Endothelial cell of umbilical vein (primary cell): ENCODE measurements at regions not wholly inside any gene's neighbourhood (a gene's known extent, or its start where the extent isn't known, plus 50 kb on each side); places are given as distances from the start of the nearest gene placed in this dataset.

ENCODE experiments used
- BruUV-seq: library from RNA; stranded (reverse); fragments of 400-500 nt; replicated peaks from 2 replicates; lab custom pipeline; 2021; lab: Mats Ljungman, UMichigan
- CTCF ChIA-PET: fragments of 300-600, 350-600 bp; sonication (Branson Sonifier 250); formaldehyde crosslinking; loops from one replicate; lab custom pipeline; 2021; ENCODE audit warnings: antibody characterized with exemption, inconsistent platforms; lab: Charles Lee
- POLR2A ChIA-PET: fragments of 300-600, 350-600 bp; sonication (Branson Sonifier 250); formaldehyde crosslinking; loops from one replicate; lab custom pipeline; 2021; ENCODE audit warnings: antibody characterized with exemption, inconsistent platforms; lab: Charles Lee
- DNase-seq: peaks from one replicate; pipeline ENCODE4 v3.0.0-alpha.2; 2011; ENCODE audit warnings: low read depth, low spot score
- FAIRE-seq: peaks from 2 replicates; lab custom pipeline; 2011; peaks lifted over from hg19 to GRCh38; lab: Jason Lieb, UNC
- H2AFZ ChIP-seq: 2 replicates; pipeline ENCODE4 v1.6.0; 2012; ENCODE audit warnings: low read depth, low read length, control low read depth, inconsistent platforms
- H3K27ac ChIP-seq: 2 replicates; pipeline ENCODE4 v1.5.1; 2011; ENCODE audit warnings: low read depth, mild to moderate bottlenecking, control low read depth, low read length, moderate library complexity; ENCODE audit not compliant: insufficient read depth
- H3K27me3 ChIP-seq, 2 experiments: 2 replicates each; pipeline versions ENCODE4 v1.6.0 to v1.6.1; 2011; ENCODE audit warnings: low read length in 2 of 2, mixed read lengths in 1 of 2; ENCODE audit not compliant: control insufficient read depth in 2 of 2, insufficient read depth in 2 of 2
- H3K36me3 ChIP-seq, 2 experiments: 2 replicates in 1 of 2; 3 replicates in 1 of 2; pipeline ENCODE4 v1.5.1; 2011; ENCODE audit warnings: low read length in 2 of 2, mild to moderate bottlenecking in 1 of 2, moderate library complexity in 1 of 2; ENCODE audit not compliant: control insufficient read depth in 2 of 2, insufficient read depth in 2 of 2; ENCODE audit errors: extremely low read depth in 1 of 2
- H3K4me1 ChIP-seq: 3 replicates; pipeline ENCODE4 v1.5.1; 2011; ENCODE audit warnings: mild to moderate bottlenecking, low read length; ENCODE audit not compliant: control insufficient read depth, insufficient read depth; ENCODE audit errors: extremely low read depth
- H3K4me2 ChIP-seq: 2 replicates; pipeline ENCODE4 v1.6.1; 2011; ENCODE audit warnings: low read length, control low read depth, mixed read lengths; ENCODE audit not compliant: insufficient read depth
- H3K4me3 ChIP-seq, 3 experiments: fragments of 200-600 bp in 1 of 3; sonication (generic), shearing (Covaris generic) in 1 of 3; replicated peaks in 1 of 3; 2 replicates each; pipeline ENCODE4 v1.5.1; 2011 to 2016; ENCODE audit warnings: control low read depth in 3 of 3, low read length in 3 of 3, mild to moderate bottlenecking in 2 of 3, inconsistent platforms in 1 of 3, low read depth in 1 of 3, moderate library complexity in 1 of 3; ENCODE audit not compliant: insufficient read depth in 1 of 3
- H3K79me2 ChIP-seq: 2 replicates; pipeline ENCODE4 v1.6.0; 2012; ENCODE audit warnings: low read length, inconsistent platforms; ENCODE audit not compliant: control insufficient read depth, insufficient read depth
- H3K9ac ChIP-seq: replicated peaks from 2 replicates; pipeline ENCODE3; 2011; ENCODE audit warnings: low read length, control low read depth; ENCODE audit not compliant: insufficient read depth; ENCODE audit errors: extremely low read depth
- H3K9me1 ChIP-seq: replicated peaks from 3 replicates; pipeline ENCODE4 v1.6.0; 2011; ENCODE audit warnings: mild to moderate bottlenecking, low read length; ENCODE audit not compliant: control insufficient read depth, insufficient read depth; ENCODE audit errors: extremely low read depth
- H3K9me3 ChIP-seq: replicated peaks from 2 replicates; pipeline ENCODE4 v1.5.1; 2012; ENCODE audit warnings: low read length, inconsistent platforms; ENCODE audit not compliant: control insufficient read depth, insufficient read depth
- H4K20me1 ChIP-seq: replicated peaks from 2 replicates; pipeline ENCODE3; 2011; ENCODE audit warnings: mild to moderate bottlenecking, low read length; ENCODE audit not compliant: control insufficient read depth, insufficient read depth; ENCODE audit errors: extremely low read depth
- EZH2 ChIP-seq: IDR thresholded peaks from 2 replicates; pipeline ENCODE4 v1.6.1; 2012; ENCODE audit warnings: borderline replicate concordance, low read depth, mild to moderate bottlenecking, moderate library complexity, low read length, inconsistent platforms; ENCODE audit not compliant: severe bottlenecking
- FOS ChIP-seq: IDR thresholded peaks from 2 replicates; pipeline ENCODE4 v1.6.1; 2011; ENCODE audit warnings: mild to moderate bottlenecking, low read length, moderate library complexity, borderline replicate concordance; ENCODE audit not compliant: insufficient read depth
- GATA2 ChIP-seq: IDR thresholded peaks from 2 replicates; pipeline ENCODE4 v1.7.0; 2011; ENCODE audit warnings: low read depth, mild to moderate bottlenecking, moderate library complexity, mixed read lengths, low read length; ENCODE audit not compliant: insufficient read length, insufficient read depth
- JUN ChIP-seq: IDR thresholded peaks from 2 replicates; pipeline ENCODE4 v1.6.1; 2011; ENCODE audit warnings: borderline replicate concordance, low read depth; ENCODE audit not compliant: insufficient read length, insufficient read depth
- MYC ChIP-seq: IDR thresholded peaks from one replicate; pipeline ENCODE4 v1.6.1; 2011; ENCODE audit warnings: mild to moderate bottlenecking, low read depth, low read length
- POLR2A ChIP-seq: IDR thresholded peaks from 2 replicates; pipeline ENCODE4 v1.6.1; 2012; ENCODE audit warnings: low read depth, mild to moderate bottlenecking, control low read depth, low read length
- POLR2AphosphoS5 ChIP-seq: IDR thresholded peaks from 2 replicates; pipeline ENCODE4 v1.6.1; 2012; ENCODE audit warnings: low read depth, mild to moderate bottlenecking, control low read depth, low read length, moderate library complexity; ENCODE audit not compliant: insufficient read depth
- dilution Hi-C: fragments of 300-500 bp; cut with MboI; formaldehyde crosslinking; loops from one replicate; pipeline ENCODE4 v1.15.0; 2019; ENCODE audit warnings: low sequenced_read_pairs; ENCODE audit not compliant: extremely low pct_ligation_motif_present
- intact Hi-C: fragments of 100-400 bp; cut with micrococcal nuclease; formaldehyde crosslinking; loops from one replicate; pipeline ENCODE4 v1.10.0; 2022
- TF ChIP-seq, protein P1 (sequence below): IDR thresholded peaks from 2 replicates; pipeline ENCODE4 v1.6.1; 2011; ENCODE audit not compliant: insufficient read depth, insufficient read length
- TF ChIP-seq, protein P2 (sequence below), 2 donors: IDR thresholded peaks; 1 replicate in 1 of 2; 2 replicates in 1 of 2; pipeline ENCODE4 v1.5.1; 2011; ENCODE audit warnings: low read length in 2 of 2, mild to moderate bottlenecking in 2 of 2, moderate library complexity in 2 of 2, control low read depth in 1 of 2, inconsistent platforms in 1 of 2, low read depth in 1 of 2; ENCODE audit not compliant: insufficient read depth in 1 of 2; ENCODE audit errors: extremely low read depth in 1 of 2

DNA sequence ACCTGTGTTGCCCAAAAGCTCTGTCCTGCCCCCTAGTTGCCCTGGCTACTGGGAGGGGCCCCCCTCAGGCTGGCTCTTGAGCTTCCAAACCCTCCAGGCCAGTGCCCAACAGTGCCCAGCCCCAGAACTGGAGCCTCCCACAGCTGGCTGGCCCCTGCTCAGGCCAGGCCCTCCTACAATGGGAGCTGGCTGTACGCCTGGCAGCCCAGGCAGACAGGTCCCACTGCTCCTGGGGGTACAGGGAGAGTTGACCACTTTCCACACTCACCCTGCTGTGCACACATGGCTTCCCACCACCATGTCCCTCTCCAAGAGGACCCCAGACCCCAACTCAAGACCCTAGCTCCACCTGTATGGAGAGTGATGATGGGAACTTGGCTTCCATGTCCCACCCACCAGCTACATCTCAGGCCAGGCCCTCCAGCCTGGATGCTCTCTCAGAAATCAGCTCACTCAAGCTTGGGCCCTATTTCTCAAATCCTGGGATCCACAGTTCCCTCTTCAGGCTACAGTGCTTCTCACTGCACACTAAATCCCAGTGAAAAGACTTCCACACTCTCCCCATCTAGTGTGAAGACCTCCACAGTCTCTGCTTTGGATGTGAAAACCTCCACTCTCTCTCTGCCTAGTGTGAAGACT is 92.6 kb downstream of the OAT start:
- no TSS peak for BruUV-seq
- no peaks in the 10 kb centered on the region for H3K27me3 ChIP-seq
- TF ChIP-seq FOS, result no peak
- no peak for TF ChIP-seq EZH2
- TF ChIP-seq GATA2, result no peak
- TF ChIP-seq, protein P1, sequence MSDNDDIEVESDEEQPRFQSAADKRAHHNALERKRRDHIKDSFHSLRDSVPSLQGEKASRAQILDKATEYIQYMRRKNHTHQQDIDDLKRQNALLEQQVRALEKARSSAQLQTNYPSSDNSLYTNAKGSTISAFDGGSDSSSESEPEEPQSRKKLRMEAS, result no peak
- no peak for TF ChIP-seq POLR2A
- no peak for TF ChIP-seq JUN
- H3K79me2 ChIP-seq, result no peaks in the 10 kb centered on the region
- POLR2A ChIA-PET, result no interaction called here
- no peak overlapping the region for H2AFZ ChIP-seq
- intact Hi-C loops (no loop called here), dilution Hi-C loops (no loop called here)
- H3K27ac ChIP-seq, result no peak overlapping the region
- DNase-seq (no peak), FAIRE-seq (no peak)
- H3K4me2 ChIP-seq, result no peak overlapping the region
- CTCF ChIA-PET, result interaction anchor here (1.4 kb wide), 1 partner anchor 63 kb away, joined by 4 read pairs; no protein-coding TSS in a partner anchor
- H3K9me3 ChIP-seq, result no peaks in the 10 kb centered on the region
- no peak overlapping the region for H3K4me3 ChIP-seq
- no peak overlapping the region for H3K9ac ChIP-seq
- no peaks in the 10 kb centered on the region for H3K9me1 ChIP-seq
- no peaks in the 10 kb centered on the region for H3K4me1 ChIP-seq
- H4K20me1 ChIP-seq, result no peaks in the 10 kb centered on the region
- no peaks in the 10 kb centered on the region for H3K36me3 ChIP-seq

DNA sequence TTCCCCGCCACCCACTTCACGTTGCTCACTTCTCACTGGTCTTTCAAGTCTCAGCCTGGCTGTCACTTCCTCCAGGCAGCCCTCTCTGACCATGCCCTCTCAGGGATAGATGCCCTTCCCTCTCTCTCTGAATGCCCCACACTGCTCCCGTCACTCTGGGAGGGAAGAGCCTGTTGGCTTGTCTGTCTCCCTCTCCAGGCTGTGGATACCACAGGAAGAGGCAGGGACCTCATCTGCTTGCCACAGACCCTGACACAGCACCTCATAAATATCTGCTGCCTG is 93.1 kb downstream of the OAT start:
- dilution Hi-C loops (no loop called here), intact Hi-C loops (no loop called here)
- FAIRE-seq (no peak), DNase-seq (no peak)
- H3K9me1 ChIP-seq, result no peaks in the 10 kb centered on the region
- no peaks in the 10 kb centered on the region for H3K36me3 ChIP-seq
- H3K27me3 ChIP-seq, result no peaks in the 10 kb centered on the region
- no peaks in the 10 kb centered on the region for H3K4me1 ChIP-seq
- no peaks in the 10 kb centered on the region for H3K9me3 ChIP-seq
- ChIA-PET CTCF (interaction anchor here (1.4 kb wide), 1 partner anchor 64 kb away, joined by 4 read pairs; no protein-coding TSS in a partner anchor), POLR2A (no interaction called here)
- BruUV-seq, result no TSS peak
- no peak overlapping the region for H3K9ac ChIP-seq
- H3K79me2 ChIP-seq, result no peaks in the 10 kb centered on the region
- no peak overlapping the region for H3K4me3 ChIP-seq
- no peak overlapping the region for H3K4me2 ChIP-seq
- H2AFZ ChIP-seq, result no peak overlapping the region
- H3K27ac ChIP-seq, result no peak overlapping the region
- TF ChIP-seq POLR2A, result no peak
- no peak for TF ChIP-seq EZH2
- no peak for TF ChIP-seq POLR2AphosphoS5
- TF ChIP-seq, protein P1, result no peak
- TF ChIP-seq, protein P2, sequence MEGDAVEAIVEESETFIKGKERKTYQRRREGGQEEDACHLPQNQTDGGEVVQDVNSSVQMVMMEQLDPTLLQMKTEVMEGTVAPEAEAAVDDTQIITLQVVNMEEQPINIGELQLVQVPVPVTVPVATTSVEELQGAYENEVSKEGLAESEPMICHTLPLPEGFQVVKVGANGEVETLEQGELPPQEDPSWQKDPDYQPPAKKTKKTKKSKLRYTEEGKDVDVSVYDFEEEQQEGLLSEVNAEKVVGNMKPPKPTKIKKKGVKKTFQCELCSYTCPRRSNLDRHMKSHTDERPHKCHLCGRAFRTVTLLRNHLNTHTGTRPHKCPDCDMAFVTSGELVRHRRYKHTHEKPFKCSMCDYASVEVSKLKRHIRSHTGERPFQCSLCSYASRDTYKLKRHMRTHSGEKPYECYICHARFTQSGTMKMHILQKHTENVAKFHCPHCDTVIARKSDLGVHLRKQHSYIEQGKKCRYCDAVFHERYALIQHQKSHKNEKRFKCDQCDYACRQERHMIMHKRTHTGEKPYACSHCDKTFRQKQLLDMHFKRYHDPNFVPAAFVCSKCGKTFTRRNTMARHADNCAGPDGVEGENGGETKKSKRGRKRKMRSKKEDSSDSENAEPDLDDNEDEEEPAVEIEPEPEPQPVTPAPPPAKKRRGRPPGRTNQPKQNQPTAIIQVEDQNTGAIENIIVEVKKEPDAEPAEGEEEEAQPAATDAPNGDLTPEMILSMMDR (IDR thresholded peaks at IDR 0.05; ENCODE audit: extremely low read depth in 1 of 2, insufficient read depth in 1 of 2, low read depth in 1 of 2, low read length in 2 of 2), result no peak
- TF ChIP-seq MYC, result no peak
- TF ChIP-seq GATA2, result no peak
- H4K20me1 ChIP-seq, result no peaks in the 10 kb centered on the region
